ENCODE measurements at regions not wholly inside any gene's neighbourhood (a gene's known extent, or its start where the extent isn't known, plus 50 kb on each side); places are given as distances from the start of the nearest gene placed in this dataset.

DNA sequence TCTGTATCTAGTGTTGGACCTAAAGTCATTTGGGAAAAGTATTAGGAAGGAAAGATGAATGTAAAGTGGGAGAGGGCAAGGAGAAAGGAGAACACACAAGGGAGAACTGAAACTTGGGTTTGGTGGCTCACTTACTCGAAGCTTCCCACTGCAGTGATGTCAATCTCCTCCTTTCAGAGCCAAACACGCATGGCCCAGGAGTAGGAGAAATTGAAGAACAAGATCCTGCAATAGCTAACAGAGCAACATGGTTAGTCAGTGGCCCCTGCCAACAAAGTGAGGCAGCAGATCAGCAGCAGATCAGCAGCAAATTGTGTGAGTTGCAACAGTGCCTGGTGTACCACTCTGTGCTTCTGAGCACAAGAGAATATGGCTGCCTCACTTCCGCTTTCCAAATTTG, 366.4 kb downstream of the PSAT1 start:
- H3K27me3 ChIP-seq (ENCODE audit: low read depth, low read length): no peaks in the 10 kb centered on the region
- no peak overlapping the region for H3K4me3 ChIP-seq (ENCODE audit: low read length)
- no peaks in the 10 kb centered on the region for H4K20me1 ChIP-seq (ENCODE audit: insufficient read depth, low read length)
- no peaks in the 10 kb centered on the region for H3K36me3 ChIP-seq (replicated peaks; ENCODE audit: low read depth, low read length)
- no peak overlapping the region for H3K4me2 ChIP-seq (ENCODE audit: low read length)
- no peak for TF ChIP-seq EZH2phosphoT487 (IDR thresholded peaks at IDR 0.05; ENCODE audit: low read depth)
- TF ChIP-seq CTCF (IDR thresholded peaks at IDR 0.05; ENCODE audit: low read depth, low read length): no peak
- H3K9me3 ChIP-seq (ENCODE audit: insufficient read depth, low read length): no peaks in the 10 kb centered on the region
- H2AFZ ChIP-seq (ENCODE audit: low read depth, low read length): no peak overlapping the region
- no peak overlapping the region for H3K9ac ChIP-seq (ENCODE audit: low read length)
- peaks cover 7% of the 10 kb centered on the region; the same call in 1 of the 2 replicates for H3K4me1 ChIP-seq (ENCODE audit: low read length)
- H3K79me2 ChIP-seq (ENCODE audit: low read length): no peaks in the 10 kb centered on the region
- no peak overlapping the region for H3K27ac ChIP-seq (ENCODE audit: low read length)

DNA sequence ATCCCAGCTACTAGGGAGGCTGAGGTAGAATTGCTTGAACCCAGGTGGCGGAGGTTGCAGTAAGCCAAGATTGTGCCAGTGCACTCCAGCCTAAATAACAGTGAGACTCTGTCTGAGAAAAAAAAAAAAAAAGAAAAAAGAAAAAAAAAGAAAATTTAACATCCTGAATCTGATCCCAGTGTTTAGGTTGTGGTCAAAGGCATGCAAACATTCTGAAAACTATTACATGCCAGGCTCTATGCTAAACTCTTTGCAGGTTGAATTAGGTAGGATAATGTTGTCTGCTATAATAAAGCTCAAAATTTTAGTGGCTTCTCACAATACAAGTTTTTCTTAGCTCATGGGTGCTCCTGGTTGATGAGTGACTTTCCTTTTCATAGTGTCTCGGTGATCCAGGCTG, 367.4 kb downstream of the PSAT1 start:
- Histone ChIP-seq H4K20me1 (ENCODE audit: insufficient read depth, low read length) (no peaks in the 10 kb centered on the region), H3K27ac (ENCODE audit: low read length) (no peak overlapping the region), H3K79me2 (ENCODE audit: low read length) (no peaks in the 10 kb centered on the region), H3K27me3 (ENCODE audit: low read depth, low read length) (no peaks in the 10 kb centered on the region), H3K9me3 (ENCODE audit: insufficient read depth, low read length) (no peaks in the 10 kb centered on the region), H3K36me3 (replicated peaks; ENCODE audit: low read depth, low read length) (no peaks in the 10 kb centered on the region), H3K4me1 (ENCODE audit: low read length) (peaks cover 7% of the 10 kb centered on the region; the same call in 1 of the 2 replicates), H3K4me3 (ENCODE audit: low read length) (no peak overlapping the region), H3K4me2 (ENCODE audit: low read length) (no peak overlapping the region), H3K9ac (ENCODE audit: low read length) (no peak overlapping the region), H2AFZ (ENCODE audit: low read depth, low read length) (no peak overlapping the region)
- TF ChIP-seq CTCF (IDR thresholded peaks at IDR 0.05; ENCODE audit: low read depth, low read length): no peak
- no peak for TF ChIP-seq EZH2phosphoT487 (IDR thresholded peaks at IDR 0.05; ENCODE audit: low read depth)

- no peak overlapping the region for H3K4me3 ChIP-seq (ENCODE audit: low read length)
- no peak for TF ChIP-seq CTCF (IDR thresholded peaks at IDR 0.05; ENCODE audit: low read depth, low read length)
- TF ChIP-seq EZH2phosphoT487 (IDR thresholded peaks at IDR 0.05; ENCODE audit: low read depth): no peak
- no peak overlapping the region for H3K9ac ChIP-seq (ENCODE audit: low read length)
- H3K79me2 ChIP-seq (ENCODE audit: low read length): no peaks in the 10 kb centered on the region
- no peaks in the 10 kb centered on the region for H3K36me3 ChIP-seq (replicated peaks; ENCODE audit: low read depth, low read length)
- peaks cover 7% of the 10 kb centered on the region; the same call in 1 of the 2 replicates for H3K4me1 ChIP-seq (ENCODE audit: low read length)
- H2AFZ ChIP-seq (ENCODE audit: low read depth, low read length): no peak overlapping the region
- H4K20me1 ChIP-seq (ENCODE audit: insufficient read depth, low read length): no peaks in the 10 kb centered on the region
- no peak overlapping the region for H3K4me2 ChIP-seq (ENCODE audit: low read length)
- H3K27ac ChIP-seq (ENCODE audit: low read length): no peak overlapping the region
- no peaks in the 10 kb centered on the region for H3K27me3 ChIP-seq (ENCODE audit: low read depth, low read length)
- H3K9me3 ChIP-seq (ENCODE audit: insufficient read depth, low read length): no peaks in the 10 kb centered on the region
These were observed 370.0 kb downstream of the PSAT1 start for GRCh38 chr9:78666818-78667414.

DNA sequence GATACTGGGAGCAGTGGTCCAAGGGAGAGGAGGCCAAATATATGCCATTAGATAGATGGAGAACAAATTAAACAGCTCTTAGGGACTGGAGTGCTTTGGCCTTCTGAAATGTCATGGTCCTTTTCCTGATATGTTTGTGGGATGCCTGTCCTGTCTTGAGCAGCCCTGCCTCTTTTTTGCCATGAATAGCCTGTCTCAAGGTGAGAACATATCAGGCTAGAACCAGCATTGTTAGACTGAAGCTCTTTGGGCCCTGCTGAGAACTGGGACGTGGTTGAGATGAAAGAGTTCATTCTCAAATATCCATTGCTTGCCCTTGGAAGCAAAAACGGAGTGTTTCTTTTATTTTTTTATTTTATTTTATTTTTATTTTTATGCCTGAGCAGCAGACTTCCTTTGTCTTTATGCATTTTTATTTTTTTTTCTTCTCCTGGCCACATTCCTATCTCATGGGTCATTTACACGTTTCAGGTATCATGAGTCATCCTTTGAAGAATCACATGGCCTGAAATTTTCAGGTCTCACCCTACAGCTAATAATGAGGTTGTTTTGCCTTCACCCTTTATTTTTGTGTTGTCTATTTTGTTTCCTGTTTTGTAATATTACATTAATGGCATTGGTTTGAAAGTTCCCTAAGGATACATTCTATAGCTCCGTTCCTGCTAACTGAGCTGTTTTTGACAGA, 371.4 kb downstream of the PSAT1 start:
- Histone ChIP-seq H3K9me3 (ENCODE audit: insufficient read depth, low read length) (no peaks in the 10 kb centered on the region), H4K20me1 (ENCODE audit: insufficient read depth, low read length) (no peaks in the 10 kb centered on the region), H3K4me1 (ENCODE audit: low read length) (peaks cover 7% of the 10 kb centered on the region; the same call in 1 of the 2 replicates), H3K4me3 (ENCODE audit: low read length) (no peak overlapping the region), H3K27me3 (ENCODE audit: low read depth, low read length) (no peaks in the 10 kb centered on the region), H3K4me2 (ENCODE audit: low read length) (no peak overlapping the region), H2AFZ (ENCODE audit: low read depth, low read length) (no peak overlapping the region), H3K36me3 (replicated peaks; ENCODE audit: low read depth, low read length) (no peaks in the 10 kb centered on the region), H3K9ac (ENCODE audit: low read length) (no peak overlapping the region), H3K79me2 (ENCODE audit: low read length) (no peaks in the 10 kb centered on the region), H3K27ac (ENCODE audit: low read length) (no peak overlapping the region)
- TF ChIP-seq EZH2phosphoT487 (IDR thresholded peaks at IDR 0.05; ENCODE audit: low read depth): no peak
- TF ChIP-seq CTCF (IDR thresholded peaks at IDR 0.05; ENCODE audit: low read depth, low read length): no peak
